Smooth muscle cell (in vitro differentiated cells): ENCODE measurements at regions not wholly inside any gene's neighbourhood (a gene's known extent, or its start where the extent isn't known, plus 50 kb on each side); places are given as distances from the start of the nearest gene placed in this dataset.
"Not testable (repeated sequence)": the region's sequence is repeated elsewhere in the genome, so short reads cannot be mapped to it uniquely, and the experiment has no call there.

ENCODE experiments used
- DNase-seq: peaks from one replicate; lab custom pipeline; 2025; ENCODE audit not compliant: unreplicated experiment; lab: John Stamatoyannopoulos, UW
- H2AFZ ChIP-seq: fragments of 200-600 bp; sonication (generic); 2 replicates; pipeline ENCODE4 v1.6.0; 2016; ENCODE audit warnings: antibody characterized with exemption, low read depth, mild to moderate bottlenecking
- H3F3A ChIP-seq: fragments of 200-600 bp; sonication (generic); 2 replicates; pipeline ENCODE4 v1.6.0; 2017; ENCODE audit warnings: antibody characterized with exemption, low read depth
- H3K27ac ChIP-seq: fragments of 200-600 bp; sonication (generic); 2 replicates; pipeline ENCODE4 v1.5.1; 2016; ENCODE audit warnings: low read depth, mild to moderate bottlenecking
- H3K27me3 ChIP-seq: fragments of 200-600 bp; sonication (generic); 2 replicates; pipeline ENCODE4 v1.6.1; 2016; ENCODE audit warnings: low read depth, mild to moderate bottlenecking
- H3K36me3 ChIP-seq: fragments of 200-600 bp; sonication (generic); 2 replicates; pipeline ENCODE4 v1.5.1; 2016; ENCODE audit warnings: low read depth
- H3K4me1 ChIP-seq: fragments of 200-600 bp; sonication (generic); 2 replicates; pipeline ENCODE4 v1.5.1; 2016; ENCODE audit warnings: low read depth
- H3K4me2 ChIP-seq: fragments of 200-600 bp; sonication (generic); 2 replicates; pipeline ENCODE4 v1.6.0; 2016; ENCODE audit warnings: mild to moderate bottlenecking
- H3K4me3 ChIP-seq: fragments of 200-600 bp; sonication (generic); 2 replicates; pipeline ENCODE4 v1.5.1; 2016; ENCODE audit warnings: mild to moderate bottlenecking
- H3K79me2 ChIP-seq: fragments of 200-600 bp; sonication (generic); 2 replicates; pipeline ENCODE4 v1.6.0; 2016; ENCODE audit warnings: low read depth, mild to moderate bottlenecking
- H3K9ac ChIP-seq: fragments of 200-600 bp; sonication (generic); 2 replicates; pipeline ENCODE4 v1.6.0; 2016; ENCODE audit warnings: low read depth
- H3K9me3 ChIP-seq: fragments of 200-600 bp; sonication (generic); replicated peaks from 2 replicates; pipeline ENCODE4 v1.5.1; 2016; ENCODE audit warnings: low read depth
- H4K20me1 ChIP-seq: fragments of 200-600 bp; sonication (generic); 2 replicates; pipeline ENCODE4 v1.6.0; 2016; ENCODE audit warnings: low read depth
- WGBS: methylation state at CpG from one replicate; pipeline ENCODE4 v1.1.7; 2016; ENCODE audit warnings: low lambda C conversion rate; 5-methylcytosine and 5-hydroxymethylcytosine counted together
- TF ChIP-seq, protein P1 (sequence below): fragments of 200-600 bp; sonication (generic); IDR thresholded peaks from 2 replicates; pipeline ENCODE4 v1.5.1; 2017; ENCODE audit warnings: borderline replicate concordance, mild to moderate bottlenecking, antibody characterized with exemption; ENCODE audit not compliant: insufficient read depth, poor library complexity, severe bottlenecking

DNA sequence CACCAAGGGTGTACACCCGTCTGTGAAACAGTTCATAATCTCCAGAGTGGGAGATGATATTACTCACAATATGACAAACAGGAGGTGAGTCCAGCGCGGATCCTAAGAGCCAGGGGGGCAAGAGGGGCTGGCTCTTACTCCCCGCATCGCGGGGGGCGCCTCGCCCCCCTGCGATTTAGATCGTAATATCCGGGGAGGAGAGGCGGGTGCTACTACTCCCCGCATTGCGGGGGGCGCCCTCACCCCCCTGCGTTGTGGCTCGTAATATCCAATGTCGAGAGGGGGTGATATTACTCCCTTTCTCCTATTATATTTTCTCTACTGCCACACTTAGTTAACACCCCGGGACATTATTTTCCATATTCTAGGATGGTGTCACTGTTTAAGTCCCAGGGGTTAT lies 131.9 kb downstream of the ADRA2C start:
- Histone ChIP-seq H3K9me3 (no peaks in the 10 kb centered on the region), H3K27me3 (no peaks in the 10 kb centered on the region), H4K20me1 (no peaks in the 10 kb centered on the region), H3K36me3 (no peaks in the 10 kb centered on the region), H3F3A (no peaks in the 10 kb centered on the region), H2AFZ (no peak overlapping the region), H3K9ac (no peak overlapping the region), H3K4me1 (no peaks in the 10 kb centered on the region), H3K4me3 (no peak overlapping the region), H3K27ac (no peak overlapping the region), H3K79me2 (no peaks in the 10 kb centered on the region), H3K4me2 (no peak overlapping the region)
- no peak for DNase-seq
- TF ChIP-seq, protein P1, sequence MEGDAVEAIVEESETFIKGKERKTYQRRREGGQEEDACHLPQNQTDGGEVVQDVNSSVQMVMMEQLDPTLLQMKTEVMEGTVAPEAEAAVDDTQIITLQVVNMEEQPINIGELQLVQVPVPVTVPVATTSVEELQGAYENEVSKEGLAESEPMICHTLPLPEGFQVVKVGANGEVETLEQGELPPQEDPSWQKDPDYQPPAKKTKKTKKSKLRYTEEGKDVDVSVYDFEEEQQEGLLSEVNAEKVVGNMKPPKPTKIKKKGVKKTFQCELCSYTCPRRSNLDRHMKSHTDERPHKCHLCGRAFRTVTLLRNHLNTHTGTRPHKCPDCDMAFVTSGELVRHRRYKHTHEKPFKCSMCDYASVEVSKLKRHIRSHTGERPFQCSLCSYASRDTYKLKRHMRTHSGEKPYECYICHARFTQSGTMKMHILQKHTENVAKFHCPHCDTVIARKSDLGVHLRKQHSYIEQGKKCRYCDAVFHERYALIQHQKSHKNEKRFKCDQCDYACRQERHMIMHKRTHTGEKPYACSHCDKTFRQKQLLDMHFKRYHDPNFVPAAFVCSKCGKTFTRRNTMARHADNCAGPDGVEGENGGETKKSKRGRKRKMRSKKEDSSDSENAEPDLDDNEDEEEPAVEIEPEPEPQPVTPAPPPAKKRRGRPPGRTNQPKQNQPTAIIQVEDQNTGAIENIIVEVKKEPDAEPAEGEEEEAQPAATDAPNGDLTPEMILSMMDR = no peak
- WGBS = 93% methylated on average over 19 of the region's 19 CpGs

DNA sequence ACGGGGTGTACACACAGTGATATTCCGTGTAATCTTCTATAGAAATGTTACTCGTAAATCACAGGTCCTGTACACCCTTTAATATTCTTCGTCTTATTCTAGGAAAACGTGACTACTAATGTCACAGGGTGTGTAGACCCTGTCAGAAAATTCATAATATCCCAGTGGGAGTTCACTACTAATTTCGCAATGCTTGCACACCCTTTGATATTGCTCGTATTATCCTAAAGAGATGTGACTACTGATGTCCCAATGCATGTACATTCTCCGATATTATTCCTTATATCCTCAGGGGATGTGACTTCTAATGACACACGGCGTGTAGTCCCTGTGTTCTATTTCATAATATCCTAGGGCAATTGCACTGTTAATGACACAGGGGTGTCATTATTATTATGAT lies 132.7 kb downstream of the ADRA2C start:
- not testable (repeated sequence) for H3K79me2 ChIP-seq, H3K4me2 ChIP-seq, H3K4me3 ChIP-seq, H3K27me3 ChIP-seq, H2AFZ ChIP-seq, H3K9ac ChIP-seq, H4K20me1 ChIP-seq, H3K36me3 ChIP-seq, DNase-seq, H3K4me1 ChIP-seq, H3F3A ChIP-seq, H3K27ac ChIP-seq, H3K9me3 ChIP-seq
- 95% methylated on average over 10 of the region's 10 CpGs for WGBS

DNA sequence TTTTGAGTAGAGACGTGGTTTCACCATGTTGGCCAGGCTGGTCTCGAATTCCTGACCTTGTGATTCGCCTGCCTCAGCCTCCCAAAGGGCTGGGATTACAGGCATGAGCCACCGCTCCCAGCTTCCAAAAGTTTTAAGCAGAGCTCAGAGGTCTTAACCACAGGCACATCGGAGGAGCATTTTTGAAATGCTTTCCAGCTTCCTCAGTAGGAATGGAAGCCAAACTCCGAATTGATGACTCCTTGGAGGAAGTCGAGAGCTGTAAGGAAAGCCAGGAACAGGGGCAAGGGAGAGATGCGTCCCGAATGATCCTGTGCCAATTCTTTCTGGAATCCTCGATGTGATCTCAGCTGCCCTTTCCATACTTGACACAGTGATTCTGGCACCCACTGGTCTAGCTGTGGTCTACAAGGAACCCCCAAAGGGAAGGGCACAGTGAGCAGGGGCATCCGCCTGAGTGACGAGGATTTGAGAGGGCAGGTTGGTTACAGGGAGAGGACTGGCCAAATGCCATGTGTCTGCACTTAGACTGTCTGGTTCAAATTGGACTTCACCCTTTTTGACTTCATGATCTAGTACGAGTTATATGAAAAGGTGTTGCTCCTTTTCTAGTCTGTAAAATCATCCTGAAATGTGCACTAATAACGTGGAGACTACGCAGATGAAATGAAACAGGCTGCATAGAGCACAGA lies 138.2 kb downstream of the ADRA2C start:
- 48% methylated on average over 15 of the region's 15 CpGs for WGBS
- not testable (repeated sequence) for H3K4me2 ChIP-seq, H3K36me3 ChIP-seq, H3K4me3 ChIP-seq, H4K20me1 ChIP-seq, H3K79me2 ChIP-seq, H3K27me3 ChIP-seq, DNase-seq, H3F3A ChIP-seq, H3K9ac ChIP-seq, H2AFZ ChIP-seq, H3K4me1 ChIP-seq, H3K9me3 ChIP-seq
- H3K27ac ChIP-seq = peak overlapping the region; percentile 3

DNA sequence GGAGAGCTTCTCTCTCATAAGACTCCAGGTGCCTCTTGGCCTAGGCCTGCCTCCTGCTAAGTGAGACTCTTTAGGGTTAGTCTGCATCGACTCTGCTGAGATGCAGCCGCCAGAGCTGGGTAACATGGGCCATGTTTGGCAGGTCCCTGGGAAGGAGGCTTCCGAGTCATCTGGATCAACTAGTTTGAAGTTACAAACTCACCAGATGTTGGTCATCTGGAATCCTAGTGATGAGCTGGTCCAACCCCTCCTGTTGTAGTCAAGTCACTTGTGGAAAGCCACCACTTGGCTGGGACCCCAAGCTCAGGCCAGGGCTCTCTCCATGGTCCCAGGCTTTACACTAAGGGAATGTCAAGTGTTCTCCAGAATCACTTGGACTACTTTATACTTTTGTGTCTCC lies 143.4 kb downstream of the ADRA2C start:
- H3K27me3 ChIP-seq, H3K4me2 ChIP-seq, H3K4me1 ChIP-seq, H3K79me2 ChIP-seq, H3K36me3 ChIP-seq, H3K9me3 ChIP-seq, H3F3A ChIP-seq, DNase-seq, H3K27ac ChIP-seq, H2AFZ ChIP-seq, H3K4me3 ChIP-seq, H3K9ac ChIP-seq, H4K20me1 ChIP-seq: not testable (repeated sequence)
- 94% methylated on average over 3 of the region's 3 CpGs for WGBS

DNA sequence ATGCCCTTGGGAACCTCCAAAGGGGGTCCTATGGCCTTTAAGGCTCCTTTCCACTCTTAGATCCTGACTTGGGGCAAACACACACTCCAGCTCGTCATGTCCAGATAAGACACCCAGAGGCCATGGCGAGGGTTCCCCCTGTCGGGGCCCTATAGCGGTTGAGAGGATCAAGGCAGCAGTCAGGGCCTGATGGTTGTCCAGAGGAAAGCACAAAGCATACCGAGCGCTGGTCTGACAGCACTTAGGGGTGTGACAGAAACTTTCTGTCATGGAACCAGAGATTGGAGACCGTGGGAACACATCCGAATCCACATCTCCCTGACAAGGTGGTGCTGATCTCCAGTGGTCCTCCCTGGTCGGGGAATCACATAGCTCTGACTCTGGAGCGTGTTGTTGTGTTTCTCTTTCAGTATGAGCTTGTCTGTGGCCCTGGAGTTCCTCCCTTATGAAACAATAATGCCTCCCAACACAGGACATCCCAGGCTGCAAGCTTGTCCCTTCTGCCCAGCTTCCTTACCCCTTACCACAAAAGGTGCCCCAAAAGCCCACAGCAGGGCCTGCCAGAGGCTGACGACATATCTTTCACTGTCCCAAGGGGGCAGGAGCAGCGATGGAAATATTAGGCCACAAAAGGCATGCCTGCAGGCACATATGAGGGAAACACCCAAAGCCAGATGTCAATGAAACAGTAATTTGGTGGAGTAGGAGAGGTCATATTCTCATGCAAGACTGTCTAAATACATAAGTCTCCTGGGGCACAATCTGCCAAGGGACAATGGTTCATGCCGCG lies 144.2 kb downstream of the ADRA2C start:
- H3K36me3 ChIP-seq, H3K27ac ChIP-seq, DNase-seq, H3F3A ChIP-seq, H3K4me3 ChIP-seq, H3K9ac ChIP-seq, H3K9me3 ChIP-seq, H3K4me1 ChIP-seq, H2AFZ ChIP-seq, H3K27me3 ChIP-seq, H4K20me1 ChIP-seq, H3K79me2 ChIP-seq, H3K4me2 ChIP-seq: not testable (repeated sequence)
- WGBS = 86% methylated on average over 14 of the region's 14 CpGs
